Right kidney (tissue), 1 donor: ENCODE measurements at regions not wholly inside any gene's neighbourhood (a gene's known extent, or its start where the extent isn't known, plus 50 kb on each side); places are given as distances from the start of the nearest gene placed in this dataset.
A peak's percentile ranks its signal among the peaks of the same experiment; 100 is the strongest.
"Not testable (repeated sequence)": the region's sequence is repeated elsewhere in the genome, so short reads cannot be mapped to it uniquely, and the experiment has no call there.

ENCODE experiments used
- DNase-seq: peaks from one replicate; pipeline ENCODE4 v3.0.0-alpha.2; 2016

- no peak for DNase-seq
Observed at GRCh38 chr13:89497658-89498057, 1826.5 kb downstream of the SLITRK5 start.

GRCh38 chr13:89502286-89502685 is 1831.1 kb downstream of the SLITRK5 start:
- DNase-seq, result no peak

GRCh38 chr13:89514534-89515312 is 1832.8 kb upstream of the MIR17HG start:
- DNase-seq, result peak; percentile 17

GRCh38 chr13:89515948-89516347 is 1831.5 kb upstream of the MIR17HG start:
- DNase-seq, result no peak

GRCh38 chr13:89518289-89519077 is 1829.0 kb upstream of the MIR17HG start:
- DNase-seq, result no peak

- DNase-seq, result no peak
Observed at GRCh38 chr13:89520468-89520867, 1827.0 kb upstream of the MIR17HG start.

- not testable (repeated sequence) for DNase-seq
Observed at GRCh38 chr13:89521672-89522071, 1825.8 kb upstream of the MIR17HG start.

- DNase-seq, result no peak
Observed at GRCh38 chr13:89541091-89542030, 1806.1 kb upstream of the MIR17HG start.

- DNase-seq, result no peak
Observed at GRCh38 chr13:89550938-89551337, 1796.5 kb upstream of the MIR17HG start.

- no peak for DNase-seq
Observed at GRCh38 chr13:89554801-89555200, 1792.7 kb upstream of the MIR17HG start.

GRCh38 chr13:89565476-89566100 is 1781.9 kb upstream of the MIR17HG start:
- DNase-seq, result no peak

- DNase-seq, result no peak
Observed at GRCh38 chr13:89567025-89567424, 1780.5 kb upstream of the MIR17HG start.

- DNase-seq, result no peak
Observed at GRCh38 chr13:89568276-89568675, 1779.2 kb upstream of the MIR17HG start.

GRCh38 chr13:89568746-89569145 is 1778.7 kb upstream of the MIR17HG start:
- DNase-seq, result no peak

- DNase-seq, result no peak
Observed at GRCh38 chr13:89571676-89572075, 1775.8 kb upstream of the MIR17HG start.

- DNase-seq, result no peak
Observed at GRCh38 chr13:89574077-89574476, 1773.4 kb upstream of the MIR17HG start.

- DNase-seq, result no peak
Observed at GRCh38 chr13:89577301-89577700, 1770.2 kb upstream of the MIR17HG start.

GRCh38 chr13:89584058-89584620 is 1763.3 kb upstream of the MIR17HG start:
- no peak for DNase-seq

GRCh38 chr13:89602655-89603054 is 1744.8 kb upstream of the MIR17HG start:
- DNase-seq, result no peak

GRCh38 chr13:89603187-89603586 is 1744.3 kb upstream of the MIR17HG start:
- DNase-seq, result no peak

- DNase-seq, result no peak
Observed at GRCh38 chr13:89609318-89609717, 1738.2 kb upstream of the MIR17HG start.

GRCh38 chr13:89610331-89610730 is 1737.2 kb upstream of the MIR17HG start:
- DNase-seq, result no peak
